ENCODE measurements at regions not wholly inside any gene's neighbourhood (a gene's known extent, or its start where the extent isn't known, plus 50 kb on each side); places are given as distances from the start of the nearest gene placed in this dataset.
"Not testable (repeated sequence)": the region's sequence is repeated elsewhere in the genome, so short reads cannot be mapped to it uniquely, and the experiment has no call there.

DNA sequence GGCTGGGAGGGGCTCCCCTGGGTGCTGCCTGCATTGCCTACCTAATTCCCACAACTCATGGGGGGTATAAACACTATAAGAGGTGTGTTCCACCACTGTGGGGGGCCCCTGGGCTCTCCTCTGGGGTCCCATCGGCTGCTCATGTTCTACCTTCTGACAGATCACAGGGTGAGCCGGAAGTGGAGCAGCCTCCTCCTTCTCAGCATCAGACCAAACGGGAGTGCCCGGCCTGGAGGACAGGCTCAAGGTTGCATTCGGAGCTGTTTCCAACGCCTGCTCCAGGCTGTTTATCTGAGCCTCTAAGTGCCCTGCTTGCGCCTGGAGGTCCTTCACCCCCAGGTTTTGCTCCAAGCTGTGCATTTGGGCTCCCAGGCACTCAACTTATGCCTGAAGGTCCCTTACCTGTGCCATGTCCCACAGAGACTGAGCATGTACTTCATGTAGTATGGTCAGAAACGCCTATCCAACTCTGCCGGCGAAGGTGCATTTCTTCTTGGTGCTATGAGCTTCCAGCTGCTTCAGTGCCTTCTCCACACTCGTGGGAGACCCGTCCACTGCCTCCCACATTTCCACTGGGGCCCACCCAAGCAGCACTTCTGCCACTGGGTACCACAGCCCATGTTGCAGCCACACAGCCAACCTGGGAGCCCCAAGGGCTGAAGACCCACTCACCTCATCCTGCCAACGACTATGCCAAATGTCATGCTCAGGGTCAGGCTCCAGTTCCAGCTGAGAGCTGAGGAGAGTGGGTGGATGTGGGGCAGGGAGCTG is 232.1 kb downstream of the IGSF11 start:
- TF ChIP-seq EZH2 (IDR thresholded peaks at IDR 0.05; ENCODE audit: insufficient read depth, poor library complexity, severe bottlenecking) = no peak
- no peak for TF ChIP-seq EZH2phosphoT487 (IDR thresholded peaks at IDR 0.05; ENCODE audit: insufficient read depth, low read depth)
- Histone ChIP-seq H3K9me2 (ENCODE audit: insufficient read depth) (no peaks in the 10 kb centered on the region), H3K9ac (no peak overlapping the region), H2AFZ (no peak overlapping the region), H3K79me2 (ENCODE audit: insufficient read depth) (no peaks in the 10 kb centered on the region), H3K9me3 (ENCODE audit: low read depth) (no peaks in the 10 kb centered on the region), H3K4me3 (no peak overlapping the region), H4K20me1 (ENCODE audit: insufficient read depth) (no peaks in the 10 kb centered on the region), H3K27ac (no peak overlapping the region), H3K4me2 (ENCODE audit: unreplicated experiment) (no peak overlapping the region), H3K27me3 (replicated peaks; ENCODE audit: insufficient read depth) (no peaks in the 10 kb centered on the region), H3K36me3 (ENCODE audit: low read depth) (no peaks in the 10 kb centered on the region), H3F3A (ENCODE audit: insufficient read depth) (no peaks in the 10 kb centered on the region), H3K4me1 (ENCODE audit: insufficient read depth) (no peaks in the 10 kb centered on the region)
- in situ Hi-C loops (cut with MboI) = no loop called here
- 31 to 37% methylated on average over 13 of the region's 13 CpGs for WGBS, 2 experiments (ENCODE audit: low coverage in 1 of 2, low lambda C conversion rate in 2 of 2, missing lambda C conversion rate in 2 of 2)
- no peak for DNase-seq

DNA sequence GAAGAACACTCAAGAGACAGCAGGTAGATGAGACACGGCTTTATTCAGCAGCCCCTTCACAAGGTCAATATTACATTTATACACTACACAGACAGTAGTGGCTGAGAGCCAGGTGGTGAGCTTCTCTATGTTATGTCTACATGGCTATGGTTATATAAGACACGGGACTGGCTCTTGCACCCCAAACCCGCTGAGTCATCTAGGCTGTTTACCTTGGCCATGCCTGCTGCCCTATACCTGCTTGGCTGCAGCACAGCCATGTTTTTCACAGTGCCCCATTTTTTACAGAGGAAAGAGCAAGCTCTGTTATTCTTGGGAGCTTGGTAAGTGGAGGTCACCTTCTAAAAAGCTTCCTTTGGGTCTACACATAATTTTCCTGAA is 231.6 kb downstream of the IGSF11 start:
- no peaks in the 10 kb centered on the region for H3K4me1 ChIP-seq (ENCODE audit: insufficient read depth)
- in situ Hi-C loops (cut with MboI) = no loop called here
- TF ChIP-seq EZH2phosphoT487 (IDR thresholded peaks at IDR 0.05; ENCODE audit: insufficient read depth, low read depth) (no peak), EZH2 (IDR thresholded peaks at IDR 0.05; ENCODE audit: insufficient read depth, poor library complexity, severe bottlenecking) (no peak)
- no peaks in the 10 kb centered on the region for H4K20me1 ChIP-seq (ENCODE audit: insufficient read depth)
- no peak overlapping the region for H3K27ac ChIP-seq
- H3K79me2 ChIP-seq (ENCODE audit: insufficient read depth) = no peaks in the 10 kb centered on the region
- H3K4me2 ChIP-seq (ENCODE audit: unreplicated experiment) = no peak overlapping the region
- no peak overlapping the region for H3K4me3 ChIP-seq
- H3K9me3 ChIP-seq (ENCODE audit: low read depth) = no peaks in the 10 kb centered on the region
- H3K27me3 ChIP-seq (replicated peaks; ENCODE audit: insufficient read depth) = no peaks in the 10 kb centered on the region
- no peaks in the 10 kb centered on the region for H3F3A ChIP-seq (ENCODE audit: insufficient read depth)
- H3K9me2 ChIP-seq (ENCODE audit: insufficient read depth) = no peaks in the 10 kb centered on the region
- no peak overlapping the region for H2AFZ ChIP-seq
- H3K9ac ChIP-seq = no peak overlapping the region
- H3K36me3 ChIP-seq (ENCODE audit: low read depth) = no peaks in the 10 kb centered on the region
- WGBS, 2 experiments (ENCODE audit: low coverage in 1 of 2, low lambda C conversion rate in 2 of 2, missing lambda C conversion rate in 2 of 2) = 25 to 28% methylated on average over 3 of the region's 3 CpGs
- DNase-seq = no peak

DNA sequence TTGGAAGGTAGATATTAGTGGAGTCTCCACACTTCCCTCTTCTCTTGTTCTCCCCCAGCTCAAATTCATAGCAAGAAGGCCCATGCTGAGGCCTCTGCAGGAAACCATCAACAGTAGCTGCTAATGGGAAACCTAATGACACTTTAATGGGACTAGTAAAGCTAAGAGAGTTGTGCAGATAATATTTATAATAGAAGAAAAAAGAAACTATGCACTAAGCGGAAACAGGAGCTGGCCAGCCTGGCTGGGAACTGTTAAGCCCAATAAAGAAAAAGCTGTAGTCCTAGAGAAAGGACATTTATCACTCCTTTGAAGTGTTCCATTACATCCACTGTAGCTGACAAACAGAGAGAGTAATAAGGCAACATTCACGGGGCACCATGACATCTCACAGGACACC is 229.6 kb downstream of the IGSF11 start:
- H3K27ac ChIP-seq = no peak overlapping the region
- DNase-seq = no peak
- no peaks in the 10 kb centered on the region for H3K9me3 ChIP-seq (ENCODE audit: low read depth)
- no peaks in the 10 kb centered on the region for H3K27me3 ChIP-seq (replicated peaks; ENCODE audit: insufficient read depth)
- no peaks in the 10 kb centered on the region for H3F3A ChIP-seq (ENCODE audit: insufficient read depth)
- H3K4me1 ChIP-seq (ENCODE audit: insufficient read depth) = no peaks in the 10 kb centered on the region
- H3K4me3 ChIP-seq = no peak overlapping the region
- WGBS, 2 experiments (ENCODE audit: low coverage in 1 of 2, low lambda C conversion rate in 2 of 2, missing lambda C conversion rate in 2 of 2) = 11% methylated on average over 2 of the region's 2 CpGs
- no peak for TF ChIP-seq EZH2phosphoT487 (IDR thresholded peaks at IDR 0.05; ENCODE audit: insufficient read depth, low read depth)
- no peak for TF ChIP-seq EZH2 (IDR thresholded peaks at IDR 0.05; ENCODE audit: insufficient read depth, poor library complexity, severe bottlenecking)
- H3K4me2 ChIP-seq (ENCODE audit: unreplicated experiment) = no peak overlapping the region
- no peaks in the 10 kb centered on the region for H3K9me2 ChIP-seq (ENCODE audit: insufficient read depth)
- no peak overlapping the region for H3K9ac ChIP-seq
- H4K20me1 ChIP-seq (ENCODE audit: insufficient read depth) = no peaks in the 10 kb centered on the region
- in situ Hi-C loops (cut with MboI) = no loop called here
- no peak overlapping the region for H2AFZ ChIP-seq
- H3K36me3 ChIP-seq (ENCODE audit: low read depth) = no peaks in the 10 kb centered on the region
- H3K79me2 ChIP-seq (ENCODE audit: insufficient read depth) = no peaks in the 10 kb centered on the region

DNA sequence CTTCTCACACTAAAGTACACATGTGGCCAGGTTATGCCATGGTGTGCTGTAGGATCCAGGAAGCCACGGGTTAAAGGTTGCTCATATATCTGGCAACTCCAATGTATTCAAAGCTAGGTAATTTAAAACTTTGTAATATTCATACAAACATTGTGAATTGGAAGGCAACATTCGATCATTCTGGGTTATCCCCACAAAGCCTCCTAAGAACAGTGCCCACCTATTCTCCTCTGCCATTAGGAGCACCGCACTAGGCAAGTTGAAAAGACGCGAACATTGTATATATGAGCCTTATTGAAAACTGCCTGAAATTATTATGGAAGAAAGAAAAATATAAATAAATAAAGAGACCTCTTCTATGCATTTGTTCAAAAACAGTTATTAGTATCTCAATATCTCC is 228.2 kb downstream of the IGSF11 start:
- no peaks in the 10 kb centered on the region for H3K27me3 ChIP-seq (replicated peaks; ENCODE audit: insufficient read depth)
- H3K79me2 ChIP-seq (ENCODE audit: insufficient read depth) = no peaks in the 10 kb centered on the region
- DNase-seq = no peak
- H3K36me3 ChIP-seq (ENCODE audit: low read depth) = no peaks in the 10 kb centered on the region
- H3K9ac ChIP-seq = no peak overlapping the region
- H3K4me2 ChIP-seq (ENCODE audit: unreplicated experiment) = no peak overlapping the region
- H2AFZ ChIP-seq = no peak overlapping the region
- 52 to 57% methylated on average over 5 of the region's 5 CpGs for WGBS, 2 experiments (ENCODE audit: low coverage in 1 of 2, low lambda C conversion rate in 2 of 2, missing lambda C conversion rate in 2 of 2)
- TF ChIP-seq EZH2 (IDR thresholded peaks at IDR 0.05; ENCODE audit: insufficient read depth, poor library complexity, severe bottlenecking) (no peak), EZH2phosphoT487 (IDR thresholded peaks at IDR 0.05; ENCODE audit: insufficient read depth, low read depth) (no peak)
- no peaks in the 10 kb centered on the region for H3K9me3 ChIP-seq (ENCODE audit: low read depth)
- H4K20me1 ChIP-seq (ENCODE audit: insufficient read depth) = no peaks in the 10 kb centered on the region
- in situ Hi-C loops (cut with MboI) = no loop called here
- H3K4me3 ChIP-seq = no peak overlapping the region
- no peaks in the 10 kb centered on the region for H3K4me1 ChIP-seq (ENCODE audit: insufficient read depth)
- H3K9me2 ChIP-seq (ENCODE audit: insufficient read depth) = no peaks in the 10 kb centered on the region
- no peaks in the 10 kb centered on the region for H3F3A ChIP-seq (ENCODE audit: insufficient read depth)
- H3K27ac ChIP-seq = no peak overlapping the region

DNA sequence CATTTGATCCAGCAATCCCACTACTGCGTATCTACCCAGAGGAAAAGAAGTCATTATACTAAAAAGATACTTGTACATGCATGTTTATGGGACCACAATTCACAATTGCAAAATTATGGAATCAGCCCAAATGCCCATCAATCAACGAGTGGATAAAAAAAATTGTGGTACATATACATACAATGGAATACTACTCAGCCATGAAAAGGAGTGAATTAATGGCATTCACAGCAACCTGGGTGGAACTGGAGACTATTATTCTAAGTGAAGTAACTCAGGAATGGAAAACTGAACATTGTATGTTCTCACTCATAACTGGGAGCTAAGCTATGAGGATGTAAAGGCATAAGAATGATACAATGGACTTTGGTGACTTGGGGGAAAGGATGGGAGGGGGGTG is 227.3 kb downstream of the IGSF11 start:
- 46 to 54% methylated on average over 2 of the region's 2 CpGs for WGBS, 2 experiments (ENCODE audit: low coverage in 1 of 2, low lambda C conversion rate in 2 of 2, missing lambda C conversion rate in 2 of 2)
- H3F3A ChIP-seq (ENCODE audit: insufficient read depth); in situ Hi-C loops (cut with MboI): not testable (repeated sequence)

More for the DNA sequence above, 227.3 kb downstream of the IGSF11 start:
- DNase-seq; H3K36me3 ChIP-seq (ENCODE audit: low read depth); H3K9me2 ChIP-seq (ENCODE audit: insufficient read depth); H3K27ac ChIP-seq; H3K79me2 ChIP-seq (ENCODE audit: insufficient read depth); H3K4me1 ChIP-seq (ENCODE audit: insufficient read depth); H3K9me3 ChIP-seq (ENCODE audit: low read depth); H3K4me2 ChIP-seq (ENCODE audit: unreplicated experiment); H3K4me3 ChIP-seq; H3K9ac ChIP-seq; H2AFZ ChIP-seq; H3K27me3 ChIP-seq (replicated peaks; ENCODE audit: insufficient read depth); H4K20me1 ChIP-seq (ENCODE audit: insufficient read depth): not testable (repeated sequence)

All from GM23248 (cell line).